ENCODE measurements at regions not wholly inside any gene's neighbourhood (a gene's known extent, or its start where the extent isn't known, plus 50 kb on each side); places are given as distances from the start of the nearest gene placed in this dataset.

DNA sequence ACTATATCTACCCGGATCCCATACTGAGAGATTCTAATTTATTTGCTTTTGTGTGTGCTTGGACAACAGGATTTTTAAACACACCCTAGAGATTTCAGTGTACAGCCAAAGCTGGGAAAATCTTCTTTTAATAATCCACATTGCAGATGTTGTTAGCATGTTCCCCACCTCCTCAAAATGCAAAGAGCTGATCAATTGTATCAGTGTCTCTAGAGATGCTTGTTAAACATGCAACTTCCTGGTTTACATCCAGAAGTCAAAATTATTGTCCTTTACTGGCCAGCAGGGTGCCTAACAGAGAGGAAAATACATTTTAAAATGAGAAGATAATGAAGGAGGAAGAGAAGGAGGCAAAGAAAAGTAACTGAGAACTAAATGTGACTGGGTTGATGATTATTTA is 793.3 kb downstream of the SEMA5A start:
- TF ChIP-seq, protein P1, sequence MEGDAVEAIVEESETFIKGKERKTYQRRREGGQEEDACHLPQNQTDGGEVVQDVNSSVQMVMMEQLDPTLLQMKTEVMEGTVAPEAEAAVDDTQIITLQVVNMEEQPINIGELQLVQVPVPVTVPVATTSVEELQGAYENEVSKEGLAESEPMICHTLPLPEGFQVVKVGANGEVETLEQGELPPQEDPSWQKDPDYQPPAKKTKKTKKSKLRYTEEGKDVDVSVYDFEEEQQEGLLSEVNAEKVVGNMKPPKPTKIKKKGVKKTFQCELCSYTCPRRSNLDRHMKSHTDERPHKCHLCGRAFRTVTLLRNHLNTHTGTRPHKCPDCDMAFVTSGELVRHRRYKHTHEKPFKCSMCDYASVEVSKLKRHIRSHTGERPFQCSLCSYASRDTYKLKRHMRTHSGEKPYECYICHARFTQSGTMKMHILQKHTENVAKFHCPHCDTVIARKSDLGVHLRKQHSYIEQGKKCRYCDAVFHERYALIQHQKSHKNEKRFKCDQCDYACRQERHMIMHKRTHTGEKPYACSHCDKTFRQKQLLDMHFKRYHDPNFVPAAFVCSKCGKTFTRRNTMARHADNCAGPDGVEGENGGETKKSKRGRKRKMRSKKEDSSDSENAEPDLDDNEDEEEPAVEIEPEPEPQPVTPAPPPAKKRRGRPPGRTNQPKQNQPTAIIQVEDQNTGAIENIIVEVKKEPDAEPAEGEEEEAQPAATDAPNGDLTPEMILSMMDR (IDR thresholded peaks at IDR 0.05), result no peak
- TF ChIP-seq POLR2A (IDR thresholded peaks at IDR 0.05) (no peak), POLR2AphosphoS5 (IDR thresholded peaks at IDR 0.05) (no peak), EP300 (IDR thresholded peaks at IDR 0.05) (no peak)
